ENCODE measurements at regions not wholly inside any gene's neighbourhood (a gene's known extent, or its start where the extent isn't known, plus 50 kb on each side); places are given as distances from the start of the nearest gene placed in this dataset.

- H3K27ac ChIP-seq (ENCODE audit: insufficient read depth, low read length), result no peak overlapping the region
- H2AK5ac ChIP-seq (ENCODE audit: low read depth, low read length), result no peak overlapping the region
- no peak overlapping the region for H3K18ac ChIP-seq (ENCODE audit: low read depth, low read length)
- ATAC-seq (ENCODE audit: low read depth), result no peak
- 12% methylated on average over 3 of the region's 10 CpGs; no CpG with 5 or more reads in 1 of the 2 experiments for WGBS, 2 experiments (ENCODE audit: extremely low coverage in 2 of 2, insufficient read length in 1 of 2)
- no peak overlapping the region for H3K4ac ChIP-seq (ENCODE audit: low read depth, low read length)
- H2BK5ac ChIP-seq (ENCODE audit: low read depth, low read length, poor library complexity, severe bottlenecking), result no peak overlapping the region
- no peaks in the 10 kb centered on the region for H3K4me1 ChIP-seq (ENCODE audit: control insufficient read depth, insufficient read depth, low read length)
- no peaks in the 10 kb centered on the region for H3K36me3 ChIP-seq (ENCODE audit: control insufficient read depth, insufficient read depth, low read length)
- H2AFZ ChIP-seq (replicated peaks; ENCODE audit: low read length, poor library complexity), result no peak overlapping the region
- no peak overlapping the region for H4K8ac ChIP-seq (ENCODE audit: low read depth in 2 of 2, low read length in 2 of 2)
- no peak overlapping the region for H2BK15ac ChIP-seq (ENCODE audit: low read depth, low read length)
- DNase-seq, result no peak
- H3K9me3 ChIP-seq (ENCODE audit: control insufficient read depth, insufficient read depth, low read length), result peaks cover 22% of the 10 kb centered on the region
- ChIA-PET POLR2A (ENCODE audit: unreplicated experiment) (no interaction called here), CTCF (no interaction called here)
- H3K4me2 ChIP-seq (ENCODE audit: low read depth, low read length), result no peak overlapping the region
- BruUV-seq (replicated peaks), result no TSS peak
- no peak overlapping the region for H2BK20ac ChIP-seq (ENCODE audit: low read depth, low read length)
- intact Hi-C loops (cut with micrococcal nuclease) (no loop called here), in situ Hi-C loops (cut with MboI; ENCODE audit: low sequenced_read_pairs) (no loop called here), dilution Hi-C loops (cut with HindIII; ENCODE audit: low sequenced_read_pairs, unreplicated experiment) (no loop called here)
- no peaks in the 10 kb centered on the region for H3K79me1 ChIP-seq (ENCODE audit: low read depth in 1 of 2, low read length in 2 of 2)
- no peak for TF ChIP-seq MAFK (IDR thresholded peaks at IDR 0.05; ENCODE audit: low read depth, low read length)
- no peak for TF ChIP-seq CHD1 (IDR thresholded peaks at IDR 0.05; ENCODE audit: low read depth, low read length)
- TF ChIP-seq BHLHE40 (IDR thresholded peaks at IDR 0.05; ENCODE audit: low read depth, low read length), result no peak
- TF ChIP-seq SMC3 (IDR thresholded peaks at IDR 0.05; ENCODE audit: low read depth, low read length), result no peak
- no peak for TF ChIP-seq MXI1 (IDR thresholded peaks at IDR 0.05; ENCODE audit: borderline replicate concordance, low read depth, low read length)
- no peak for TF ChIP-seq NFE2L2 (IDR thresholded peaks at IDR 0.05; ENCODE audit: low read depth, low read length)
- no peak for TF ChIP-seq ELK1 (IDR thresholded peaks at IDR 0.05; ENCODE audit: borderline replicate concordance, low read depth, low read length)
- TF ChIP-seq FOS (IDR thresholded peaks at IDR 0.05; ENCODE audit: low read depth, low read length), result no peak
- no peak for TF ChIP-seq POLR2A (IDR thresholded peaks at IDR 0.05; ENCODE audit: low read depth, low read length)
- TF ChIP-seq USF2 (IDR thresholded peaks at IDR 0.05; ENCODE audit: low read depth, low read length), result no peak
- no peak for TF ChIP-seq RCOR1 (IDR thresholded peaks at IDR 0.05; ENCODE audit: insufficient replicate concordance, low read length)
- TF ChIP-seq RFX5 (IDR thresholded peaks at IDR 0.05; ENCODE audit: low read depth, low read length), result no peak
- no peak for TF ChIP-seq CTCF (conservative IDR thresholded peaks at IDR 0.05; ENCODE audit: low read depth, low read length)
- TF ChIP-seq MAZ (IDR thresholded peaks at IDR 0.05; ENCODE audit: borderline replicate concordance, low read depth, low read length), result no peak
- H2BK120ac ChIP-seq (ENCODE audit: low read depth, low read length), result no peak overlapping the region
- H4K20me1 ChIP-seq (ENCODE audit: insufficient read depth, low read length), result no peaks in the 10 kb centered on the region
- H3K27me3 ChIP-seq (ENCODE audit: control insufficient read depth, insufficient read depth, low read length), result no peaks in the 10 kb centered on the region
- no peak overlapping the region for H3K56ac ChIP-seq (ENCODE audit: extremely low read depth, insufficient read depth, low read length)
- no peaks in the 10 kb centered on the region for H3K9me1 ChIP-seq (ENCODE audit: insufficient read depth, low read length)
- no peak overlapping the region for H3K4me3 ChIP-seq (ENCODE audit: insufficient read depth, low read depth, low read length)
- no peak overlapping the region for H2AK9ac ChIP-seq (replicated peaks; ENCODE audit: low read depth, low read length, poor library complexity)
- no peak overlapping the region for H3K14ac ChIP-seq (replicated peaks; ENCODE audit: low read depth, low read length)
- no peak overlapping the region for H4K5ac ChIP-seq (ENCODE audit: low read depth, low read length)
- H4K91ac ChIP-seq (ENCODE audit: insufficient read depth, low read depth, low read length), result no peak overlapping the region
- H3K23ac ChIP-seq (ENCODE audit: low read depth, low read length), result no peak overlapping the region
- H3K9ac ChIP-seq (ENCODE audit: low read depth, low read length), result no peak overlapping the region
Observed at GRCh38 chr14:98198385-98198784, 1073.6 kb downstream of the BCL11B start.

Measured in IMR-90 (cell line).